ENCODE measurements at regions not wholly inside any gene's neighbourhood (a gene's known extent, or its start where the extent isn't known, plus 50 kb on each side); places are given as distances from the start of the nearest gene placed in this dataset.

GRCh38 chr12:98424726-98425401, 90.5 kb upstream of the TMPO start:
- TF ChIP-seq PRDM15 (CRISPR knock-in tag; IDR thresholded peaks at IDR 0.05), result no peak
- no peak for TF ChIP-seq SUPT20H (IDR thresholded peaks at IDR 0.05; ENCODE audit: borderline replicate concordance, control insufficient read depth, low read depth, low read length)
- TF ChIP-seq CTCF (IDR thresholded peaks at IDR 0.05 in 2 of 3, conservative IDR thresholded peaks at IDR 0.05 in 1 of 3; ENCODE audit: control insufficient read depth in 2 of 3, extremely low read depth in 1 of 3, insufficient read depth in 1 of 3, low read depth in 3 of 3, low read length in 3 of 3), result peak; percentile 62 to 71 (median 67)
- TF ChIP-seq BHLHE40 (IDR thresholded peaks at IDR 0.05; ENCODE audit: borderline replicate concordance in 1 of 2, low read depth in 2 of 2, low read length in 1 of 2), result no peak
- peak; percentile 50 for TF ChIP-seq RAD21 (IDR thresholded peaks at IDR 0.05; ENCODE audit: insufficient read depth, low read depth, low read length)
- no peak for TF ChIP-seq USF2 (IDR thresholded peaks at IDR 0.05; ENCODE audit: borderline replicate concordance, low read depth, low read length)
